ENCODE measurements at regions not wholly inside any gene's neighbourhood (a gene's known extent, or its start where the extent isn't known, plus 50 kb on each side); places are given as distances from the start of the nearest gene placed in this dataset.
"Not testable (repeated sequence)": the region's sequence is repeated elsewhere in the genome, so short reads cannot be mapped to it uniquely, and the experiment has no call there.

DNA sequence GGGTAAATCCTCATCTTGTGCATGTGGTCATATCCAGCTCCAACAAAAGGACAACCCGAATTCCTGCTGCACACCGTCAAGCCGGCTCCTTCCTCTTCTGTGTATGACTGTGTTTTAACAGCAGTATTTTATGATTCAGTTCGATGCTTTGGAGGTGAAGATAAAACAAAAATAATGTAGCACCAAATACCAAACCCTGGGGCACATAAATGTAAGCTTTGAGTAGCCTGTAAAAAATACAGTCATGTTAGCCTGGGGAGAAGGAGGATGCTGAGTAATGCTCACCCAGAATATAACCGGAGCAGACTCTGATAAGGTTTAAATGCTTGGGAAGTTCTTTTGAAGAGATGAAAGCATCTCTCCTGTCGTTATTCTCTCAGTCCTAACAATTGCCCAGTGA lies 225.0 kb downstream of the SUCLG1 start:
- H3K27me3 Mint-ChIP-seq (ENCODE audit: low read depth) = peaks cover 6% of the 10 kb centered on the region
- no peak overlapping the region for H3K27ac Mint-ChIP-seq
- no peaks in the 10 kb centered on the region for H3K36me3 Mint-ChIP-seq (ENCODE audit: insufficient read depth in 2 of 2)
- no peaks in the 10 kb centered on the region for H3K9me3 Mint-ChIP-seq
- no peaks in the 10 kb centered on the region for H3K4me1 Mint-ChIP-seq (ENCODE audit: low read depth)
- DNase-seq (no peak), ATAC-seq (replicated peaks in 1 of 2) (no peak)
- no peak overlapping the region for H3K4me3 Mint-ChIP-seq

DNA sequence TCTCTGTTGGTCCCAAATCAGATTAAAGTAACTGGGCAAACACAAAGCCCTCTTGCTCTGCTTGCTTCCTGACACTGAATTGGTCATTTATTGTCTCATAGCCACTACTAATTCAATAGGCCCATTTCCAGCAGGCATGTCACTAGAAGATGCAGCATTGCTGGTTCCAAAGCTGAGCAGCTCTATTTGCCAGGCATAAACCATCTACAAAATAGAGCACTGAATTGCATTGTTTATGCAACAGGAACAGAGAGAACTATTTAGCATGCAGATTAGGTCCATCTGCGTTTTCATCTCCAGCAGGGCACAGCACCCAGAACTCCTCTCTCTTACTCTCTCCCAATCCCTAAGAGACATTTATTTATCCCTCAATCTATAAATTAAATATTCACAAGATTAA lies 227.6 kb downstream of the SUCLG1 start:
- H3K27me3 Mint-ChIP-seq (ENCODE audit: low read depth) = peaks cover 6% of the 10 kb centered on the region
- ATAC-seq (replicated peaks in 1 of 2) (no peak), DNase-seq (no peak)
- no peak overlapping the region for H3K27ac Mint-ChIP-seq
- no peaks in the 10 kb centered on the region for H3K4me1 Mint-ChIP-seq (ENCODE audit: low read depth)
- H3K36me3 Mint-ChIP-seq (ENCODE audit: insufficient read depth in 2 of 2) = peaks cover 0 to 1% of the 10 kb centered on the region in 2 donors
- H3K4me3 Mint-ChIP-seq = no peak overlapping the region
- H3K9me3 Mint-ChIP-seq = no peaks in the 10 kb centered on the region

DNA sequence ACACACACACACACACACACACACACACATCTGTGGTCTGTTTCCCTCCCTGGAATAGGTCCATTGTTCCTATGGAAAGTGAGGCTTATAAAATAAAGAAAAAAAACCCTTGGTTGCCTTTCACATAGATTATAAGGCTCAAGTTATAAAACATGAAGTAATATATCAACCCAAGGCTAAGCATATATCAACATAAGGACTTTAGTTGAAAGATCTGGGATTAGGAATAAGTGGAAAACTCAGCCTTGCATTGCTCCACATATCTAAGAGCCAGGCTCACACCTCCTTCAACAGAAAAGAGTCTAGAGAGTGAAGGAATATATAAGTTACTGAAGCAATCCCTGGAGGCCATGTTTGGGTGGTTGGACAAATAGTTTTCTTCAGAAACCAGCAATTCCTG lies 235.0 kb downstream of the SUCLG1 start:
- no peak overlapping the region for H3K27ac Mint-ChIP-seq
- peaks cover 5% of the 10 kb centered on the region for H3K27me3 Mint-ChIP-seq (ENCODE audit: low read depth)
- ATAC-seq (replicated peaks in 1 of 2) (no peak), DNase-seq (no peak)
- no peak overlapping the region for H3K4me3 Mint-ChIP-seq
- H3K9me3 Mint-ChIP-seq = peaks cover 2 to 6% of the 10 kb centered on the region in 2 donors
- H3K4me1 Mint-ChIP-seq (ENCODE audit: low read depth) = no peaks in the 10 kb centered on the region
- H3K36me3 Mint-ChIP-seq (ENCODE audit: insufficient read depth in 2 of 2) = peaks cover 0 to 3% of the 10 kb centered on the region in 2 donors

DNA sequence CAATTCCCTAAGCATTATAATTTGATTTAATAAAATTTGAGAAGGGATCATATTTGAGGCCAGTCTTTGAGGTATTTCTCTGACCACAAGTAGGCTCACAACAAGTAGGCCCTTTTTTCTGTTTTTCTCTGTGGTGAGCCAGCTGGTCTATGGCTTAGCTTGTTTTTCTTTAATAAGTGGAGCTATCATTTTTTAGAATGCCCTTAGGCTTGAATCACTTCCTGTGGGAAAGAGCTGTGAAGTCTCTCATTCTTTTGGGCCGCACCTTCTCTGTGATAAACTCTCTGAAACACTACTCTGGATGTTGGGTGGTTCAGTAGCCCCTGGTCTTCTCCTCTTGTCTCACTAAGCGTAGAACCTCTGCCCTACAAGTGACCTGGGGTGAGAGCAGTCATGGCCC lies 235.9 kb downstream of the SUCLG1 start:
- peaks cover 0 to 3% of the 10 kb centered on the region in 2 donors for H3K36me3 Mint-ChIP-seq (ENCODE audit: insufficient read depth in 2 of 2)
- no peaks in the 10 kb centered on the region for H3K4me1 Mint-ChIP-seq (ENCODE audit: low read depth)
- no peak overlapping the region for H3K27ac Mint-ChIP-seq
- DNase-seq (no peak), ATAC-seq (replicated peaks in 1 of 2) (no peak)
- peaks cover 2 to 6% of the 10 kb centered on the region in 2 donors for H3K9me3 Mint-ChIP-seq
- H3K4me3 Mint-ChIP-seq = no peak overlapping the region
- H3K27me3 Mint-ChIP-seq (ENCODE audit: low read depth) = peaks cover 5% of the 10 kb centered on the region

DNA sequence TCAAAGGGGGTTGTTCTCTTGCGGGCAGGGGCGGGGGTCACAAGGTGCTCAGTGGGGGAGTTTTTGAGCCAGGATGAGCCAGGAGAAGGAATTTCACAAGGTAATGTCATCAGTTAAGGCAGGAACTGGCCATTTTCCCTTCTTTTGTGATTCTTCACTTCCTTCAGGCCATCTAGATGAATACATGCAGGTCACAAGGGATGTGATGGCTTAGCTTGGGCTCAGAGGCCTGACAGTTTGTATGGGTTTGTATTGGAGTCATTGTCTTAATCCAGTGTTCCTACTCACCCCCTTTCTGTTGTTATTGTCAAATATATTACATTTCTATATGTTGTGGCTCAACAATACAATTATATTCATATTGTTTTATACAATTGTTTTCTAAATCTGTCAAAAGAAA lies 238.0 kb downstream of the SUCLG1 start:
- not testable (repeated sequence) for H3K4me3 Mint-ChIP-seq; H3K27me3 Mint-ChIP-seq (ENCODE audit: low read depth); H3K4me1 Mint-ChIP-seq (ENCODE audit: low read depth); DNase-seq; H3K9me3 Mint-ChIP-seq; H3K36me3 Mint-ChIP-seq (ENCODE audit: insufficient read depth in 2 of 2); ATAC-seq (replicated peaks in 1 of 2); H3K27ac Mint-ChIP-seq

DNA sequence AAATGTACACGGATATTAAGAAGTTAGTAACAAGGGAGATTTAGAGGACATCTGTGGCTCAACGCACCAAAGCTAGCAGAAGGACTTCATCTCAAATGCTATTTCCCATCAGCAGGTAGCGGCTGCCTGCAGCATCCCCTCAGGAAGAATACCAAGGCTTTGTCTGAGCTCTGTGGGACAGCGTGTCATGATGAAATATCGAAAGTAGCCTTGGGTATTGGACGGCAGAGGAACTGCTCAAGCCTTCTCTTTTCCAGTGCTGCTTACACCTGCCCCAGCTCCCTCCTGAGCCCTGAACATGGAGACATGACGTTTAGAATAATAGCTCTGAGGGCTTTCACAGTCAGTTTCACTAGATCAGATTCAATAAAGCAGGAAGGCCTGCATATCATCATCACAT lies 241.6 kb downstream of the SUCLG1 start:
- H3K27ac Mint-ChIP-seq = no peak overlapping the region
- no peaks in the 10 kb centered on the region for H3K9me3 Mint-ChIP-seq
- H3K27me3 Mint-ChIP-seq (ENCODE audit: low read depth) = peaks cover 5% of the 10 kb centered on the region
- DNase-seq (no peak), ATAC-seq (replicated peaks in 1 of 2) (no peak)
- no peaks in the 10 kb centered on the region for H3K4me1 Mint-ChIP-seq (ENCODE audit: low read depth)
- no peak overlapping the region for H3K4me3 Mint-ChIP-seq
- no peaks in the 10 kb centered on the region for H3K36me3 Mint-ChIP-seq (ENCODE audit: insufficient read depth in 2 of 2)

DNA sequence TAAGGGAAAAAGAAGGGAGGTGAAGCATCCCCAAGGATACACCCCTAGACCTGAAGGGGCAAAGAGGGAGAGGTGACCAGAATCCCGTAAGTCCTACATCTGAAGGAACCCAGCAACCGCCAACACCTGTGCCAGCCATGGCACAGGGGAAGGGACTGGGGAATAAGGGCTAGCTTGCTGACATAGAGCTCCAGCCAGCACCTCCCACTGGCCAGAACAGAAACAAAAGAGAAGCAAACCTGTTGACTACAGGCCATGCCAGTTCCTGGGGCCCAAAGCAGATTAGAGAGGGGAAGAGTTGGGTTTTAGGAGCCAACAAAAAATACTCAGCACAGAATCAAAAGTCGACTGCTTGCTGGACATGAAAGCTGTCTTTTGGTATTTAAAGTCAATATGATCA lies 244.6 kb downstream of the SUCLG1 start:
- no peak for DNase-seq
- H3K4me3 Mint-ChIP-seq = no peak overlapping the region
- H3K9me3 Mint-ChIP-seq = no peaks in the 10 kb centered on the region
- ATAC-seq (replicated peaks in 1 of 2) = no peak
- peaks cover 13% of the 10 kb centered on the region for H3K27me3 Mint-ChIP-seq (ENCODE audit: low read depth)
- no peaks in the 10 kb centered on the region for H3K36me3 Mint-ChIP-seq (ENCODE audit: insufficient read depth in 2 of 2)
- H3K4me1 Mint-ChIP-seq (ENCODE audit: low read depth) = no peaks in the 10 kb centered on the region
- H3K27ac Mint-ChIP-seq = no peak overlapping the region

DNA sequence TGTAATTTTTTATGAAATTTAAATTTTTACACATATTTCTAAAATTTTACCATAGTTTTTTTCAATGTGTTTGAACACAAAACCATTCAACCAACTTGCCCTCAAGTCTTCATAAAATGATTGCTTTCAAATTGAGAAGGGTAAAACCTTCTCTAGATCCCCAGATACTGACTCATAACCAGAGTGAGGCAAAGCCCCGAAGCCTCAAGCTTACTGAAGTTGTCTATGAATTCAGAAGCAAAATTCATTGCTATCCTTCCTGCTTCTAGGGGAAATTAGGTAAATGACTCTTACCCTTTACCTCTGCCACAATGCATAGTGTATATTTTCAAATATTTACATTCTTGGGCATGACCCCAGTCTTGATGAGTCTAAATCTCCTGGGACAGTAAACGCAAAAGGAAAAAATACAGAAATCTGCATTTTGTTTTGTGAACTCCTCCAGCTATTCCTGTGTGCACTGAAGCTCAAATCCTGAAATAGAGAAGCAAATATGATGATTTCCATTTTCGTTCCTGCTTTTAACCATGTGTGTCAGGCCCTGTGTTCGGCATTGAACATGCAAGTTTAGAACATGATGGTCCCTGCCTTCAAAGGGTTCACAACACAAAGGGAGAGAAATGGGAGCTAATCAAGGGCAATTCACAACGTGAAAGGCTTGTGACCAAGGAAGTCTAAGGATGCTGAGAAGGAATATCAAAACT lies 246.3 kb downstream of the SUCLG1 start:
- DNase-seq (peak; percentile 13 to 15), ATAC-seq (replicated peaks in 1 of 2) (peak in 1 of 2 donors; percentile 47)
- Mint-ChIP-seq H3K4me1 (ENCODE audit: low read depth) (no peaks in the 10 kb centered on the region), H3K4me3 (no peak overlapping the region), H3K27ac (no peak overlapping the region), H3K9me3 (no peaks in the 10 kb centered on the region), H3K36me3 (ENCODE audit: insufficient read depth in 2 of 2) (no peaks in the 10 kb centered on the region), H3K27me3 (ENCODE audit: low read depth) (peaks cover 13% of the 10 kb centered on the region)

DNA sequence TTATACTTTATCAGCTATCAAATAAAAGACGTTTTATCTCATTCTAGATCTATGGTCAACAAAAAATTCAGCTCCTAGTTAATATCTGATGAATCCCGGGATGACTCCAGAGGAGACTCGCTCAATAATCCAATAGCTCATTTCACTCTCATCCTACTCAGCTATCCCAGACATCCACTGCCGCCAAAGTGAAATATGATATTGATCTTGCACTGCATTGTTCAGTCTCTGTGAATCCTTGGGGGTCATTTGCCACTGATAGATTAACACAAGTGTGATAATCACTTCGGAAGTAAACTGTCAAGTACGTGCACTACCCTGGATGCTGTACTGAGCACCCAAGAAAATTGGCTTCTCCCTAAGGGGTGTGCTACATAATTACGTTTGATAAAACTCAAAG lies 249.1 kb downstream of the SUCLG1 start:
- Mint-ChIP-seq H3K36me3 (ENCODE audit: insufficient read depth in 2 of 2) (no peaks in the 10 kb centered on the region), H3K27me3 (ENCODE audit: low read depth) (peaks cover 13% of the 10 kb centered on the region), H3K9me3 (no peaks in the 10 kb centered on the region), H3K27ac (no peak overlapping the region), H3K4me3 (no peak overlapping the region), H3K4me1 (ENCODE audit: low read depth) (no peaks in the 10 kb centered on the region)
- no peak for DNase-seq
- ATAC-seq (replicated peaks in 1 of 2) = no peak

DNA sequence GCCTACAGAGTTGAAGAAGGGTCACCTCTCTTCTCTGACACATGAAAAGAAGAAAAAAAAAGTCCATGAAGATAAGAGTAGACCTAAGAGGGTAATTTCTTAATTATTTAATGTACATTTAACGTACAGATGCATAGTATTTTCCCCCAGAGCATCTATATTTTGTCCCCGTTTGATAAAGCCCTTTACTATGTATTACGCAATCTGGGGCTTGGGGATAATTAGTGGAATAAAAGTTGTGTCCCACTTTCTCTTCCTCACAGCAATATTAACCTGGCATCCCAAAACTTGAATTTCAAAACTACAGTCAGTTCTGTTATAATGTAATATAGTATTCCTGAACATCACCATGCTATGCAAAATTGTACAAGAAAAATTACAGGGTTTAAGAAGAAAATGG lies 254.1 kb downstream of the SUCLG1 start:
- Mint-ChIP-seq H3K36me3 (ENCODE audit: insufficient read depth in 2 of 2) (no peaks in the 10 kb centered on the region), H3K4me1 (ENCODE audit: low read depth) (no peaks in the 10 kb centered on the region), H3K4me3 (no peak overlapping the region), H3K27ac (no peak overlapping the region), H3K27me3 (ENCODE audit: low read depth) (no peaks in the 10 kb centered on the region), H3K9me3 (no peaks in the 10 kb centered on the region)
- no peak for DNase-seq
- no peak for ATAC-seq (replicated peaks in 1 of 2)

DNA sequence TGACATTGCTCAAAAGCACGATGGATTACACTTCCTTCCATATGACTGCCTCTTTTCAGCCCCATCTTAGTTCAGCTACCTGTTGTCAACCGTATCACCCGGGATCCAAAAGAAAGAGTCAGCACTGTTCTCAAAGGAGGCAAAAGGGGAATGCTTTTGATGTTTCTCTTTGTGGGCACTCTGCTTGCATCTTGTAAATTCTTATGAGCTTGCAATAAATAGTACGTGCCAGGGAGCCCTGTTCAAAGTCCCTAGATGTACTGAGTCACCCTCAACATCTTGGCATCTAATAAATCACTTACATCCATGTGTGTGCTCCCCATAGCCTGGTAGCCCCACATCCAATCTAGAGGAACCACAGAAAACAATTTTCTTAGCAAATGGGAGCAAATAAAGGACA lies 256.9 kb downstream of the SUCLG1 start:
- no peaks in the 10 kb centered on the region for H3K9me3 Mint-ChIP-seq
- no peaks in the 10 kb centered on the region for H3K4me1 Mint-ChIP-seq (ENCODE audit: low read depth)
- ATAC-seq (replicated peaks in 1 of 2) (no peak), DNase-seq (no peak)
- no peaks in the 10 kb centered on the region for H3K27me3 Mint-ChIP-seq (ENCODE audit: low read depth)
- no peaks in the 10 kb centered on the region for H3K36me3 Mint-ChIP-seq (ENCODE audit: insufficient read depth in 2 of 2)
- no peak overlapping the region for H3K27ac Mint-ChIP-seq
- H3K4me3 Mint-ChIP-seq = no peak overlapping the region

DNA sequence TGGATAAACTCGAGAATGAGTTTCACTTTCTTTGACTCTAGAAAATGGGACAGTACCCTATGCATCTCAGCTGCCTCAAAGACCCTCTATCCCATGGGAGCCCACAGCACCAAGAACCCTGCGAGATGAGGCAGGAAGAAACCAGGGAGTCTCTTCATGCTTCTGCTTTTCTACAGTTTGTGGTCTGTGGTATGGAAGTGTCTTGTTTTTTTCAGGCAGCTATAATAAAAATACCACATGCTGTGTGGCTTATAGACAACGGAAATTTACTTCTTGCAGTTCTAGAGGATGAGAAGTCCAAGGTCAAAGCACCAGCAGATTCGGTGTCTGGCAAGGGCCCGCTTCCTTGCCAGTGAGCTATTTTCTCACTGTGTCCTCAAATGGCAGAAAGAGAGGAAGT lies 257.9 kb downstream of the SUCLG1 start:
- H3K4me3 Mint-ChIP-seq = no peak overlapping the region
- H3K36me3 Mint-ChIP-seq (ENCODE audit: insufficient read depth in 2 of 2) = no peaks in the 10 kb centered on the region
- H3K27me3 Mint-ChIP-seq (ENCODE audit: low read depth) = no peaks in the 10 kb centered on the region
- H3K27ac Mint-ChIP-seq = no peak overlapping the region
- no peak for ATAC-seq (replicated peaks in 1 of 2)
- no peaks in the 10 kb centered on the region for H3K9me3 Mint-ChIP-seq
- no peak for DNase-seq
- H3K4me1 Mint-ChIP-seq (ENCODE audit: low read depth) = no peaks in the 10 kb centered on the region

DNA sequence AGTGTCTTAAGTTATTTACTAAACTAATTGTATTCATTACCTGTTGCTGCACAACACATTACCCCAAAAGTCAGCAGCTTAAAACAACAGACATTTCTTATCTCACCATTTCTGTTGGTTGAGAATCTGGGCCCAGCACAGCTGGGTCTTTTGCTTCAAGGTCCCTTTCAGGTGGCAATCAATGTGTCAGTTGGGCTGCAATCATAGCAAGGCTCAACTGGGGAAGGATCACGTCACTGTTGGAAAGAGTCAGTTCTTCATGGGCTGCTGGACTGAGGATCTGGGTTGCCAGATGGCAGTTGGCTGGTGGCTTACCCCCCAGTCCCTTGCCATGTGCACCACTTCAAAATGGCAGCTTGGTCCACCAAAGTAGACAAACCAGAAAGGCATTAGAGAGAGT lies 261.2 kb downstream of the SUCLG1 start:
- no peaks in the 10 kb centered on the region for H3K4me1 Mint-ChIP-seq (ENCODE audit: low read depth)
- H3K4me3 Mint-ChIP-seq = no peak overlapping the region
- no peaks in the 10 kb centered on the region for H3K36me3 Mint-ChIP-seq (ENCODE audit: insufficient read depth in 2 of 2)
- no peaks in the 10 kb centered on the region for H3K9me3 Mint-ChIP-seq
- H3K27me3 Mint-ChIP-seq (ENCODE audit: low read depth) = no peaks in the 10 kb centered on the region
- H3K27ac Mint-ChIP-seq = no peak overlapping the region
- ATAC-seq (replicated peaks in 1 of 2) (peak in 1 of 2 donors; percentile 24), DNase-seq (no peak)

DNA sequence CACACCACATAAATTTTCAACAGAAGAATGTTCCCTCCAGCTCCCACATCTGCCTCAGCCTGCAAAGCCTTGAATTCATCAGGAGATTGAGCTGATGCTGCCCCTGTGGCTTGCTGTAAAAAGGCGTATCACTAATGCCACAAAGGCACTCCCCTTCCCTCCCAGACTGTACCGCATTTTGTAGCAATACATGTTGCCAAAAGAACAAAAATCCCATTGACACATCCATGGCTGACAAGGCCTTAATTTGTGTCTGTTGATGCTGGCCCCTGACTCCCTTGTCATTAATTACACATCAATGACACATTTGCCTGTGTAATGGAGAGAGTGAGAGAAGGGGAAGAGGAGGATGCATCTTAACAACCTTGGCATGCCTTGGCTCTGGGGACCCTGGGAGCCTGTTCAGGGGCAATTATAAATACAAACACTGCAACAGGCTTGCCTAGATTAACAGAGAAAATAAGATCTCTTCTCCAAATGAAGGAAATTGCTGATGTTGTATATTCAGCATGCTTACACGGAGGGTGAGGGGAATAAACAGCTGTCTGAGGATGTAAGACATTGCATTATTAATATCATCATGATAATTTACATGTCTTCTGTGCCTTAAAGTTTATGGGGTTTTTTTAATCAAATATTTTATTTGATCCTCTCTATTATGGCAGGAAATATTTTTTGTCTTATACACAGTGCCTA lies 264.0 kb downstream of the SUCLG1 start:
- no peak overlapping the region for H3K4me3 Mint-ChIP-seq
- H3K4me1 Mint-ChIP-seq (ENCODE audit: low read depth) = no peaks in the 10 kb centered on the region
- H3K27ac Mint-ChIP-seq = no peak overlapping the region
- ATAC-seq (replicated peaks in 1 of 2) (no peak), DNase-seq (no peak)
- no peaks in the 10 kb centered on the region for H3K9me3 Mint-ChIP-seq
- H3K36me3 Mint-ChIP-seq (ENCODE audit: insufficient read depth in 2 of 2) = no peaks in the 10 kb centered on the region
- H3K27me3 Mint-ChIP-seq (ENCODE audit: low read depth) = no peaks in the 10 kb centered on the region
